ENCODE measurements at regions not wholly inside any gene's neighbourhood (a gene's known extent, or its start where the extent isn't known, plus 50 kb on each side); places are given as distances from the start of the nearest gene placed in this dataset.
A peak's percentile ranks its signal among the peaks of the same experiment; 100 is the strongest.
"Not testable (repeated sequence)": the region's sequence is repeated elsewhere in the genome, so short reads cannot be mapped to it uniquely, and the experiment has no call there.

- not testable (repeated sequence) for H3K4me3 ChIP-seq (ENCODE audit: control insufficient read depth, low read depth, low read length); DNase-seq (ENCODE audit: low read depth)
Measured at GRCh38 chr15:30688684-30689083, 62.8 kb downstream of the ARHGAP11B start.

GRCh38 chr15:30690153-30690552, 64.2 kb downstream of the ARHGAP11B start:
- not testable (repeated sequence) for DNase-seq (ENCODE audit: low read depth); H3K4me3 ChIP-seq (ENCODE audit: control insufficient read depth, low read depth, low read length)

DNA sequence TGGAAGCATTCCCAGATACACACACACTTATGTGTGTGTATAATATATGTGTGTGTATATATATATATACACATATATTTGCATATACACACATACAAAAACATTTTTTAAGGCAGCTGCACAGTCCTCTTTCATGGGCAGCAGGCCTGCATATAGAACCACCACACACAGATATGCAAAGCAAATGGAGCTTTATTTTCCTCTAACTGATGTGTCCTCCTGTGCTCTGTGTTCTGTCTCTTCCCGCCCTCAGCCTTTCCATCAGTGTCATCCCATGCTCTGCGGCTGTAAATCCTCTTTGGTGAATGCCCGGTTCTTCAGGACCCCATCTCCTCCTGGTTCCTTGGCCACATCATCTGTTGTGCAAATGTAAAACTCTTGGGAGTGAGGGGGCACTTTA, 69.9 kb downstream of the ARHGAP11B start:
- DNase-seq (ENCODE audit: low read depth); H3K4me3 ChIP-seq (ENCODE audit: control insufficient read depth, low read depth, low read length): not testable (repeated sequence)

DNA sequence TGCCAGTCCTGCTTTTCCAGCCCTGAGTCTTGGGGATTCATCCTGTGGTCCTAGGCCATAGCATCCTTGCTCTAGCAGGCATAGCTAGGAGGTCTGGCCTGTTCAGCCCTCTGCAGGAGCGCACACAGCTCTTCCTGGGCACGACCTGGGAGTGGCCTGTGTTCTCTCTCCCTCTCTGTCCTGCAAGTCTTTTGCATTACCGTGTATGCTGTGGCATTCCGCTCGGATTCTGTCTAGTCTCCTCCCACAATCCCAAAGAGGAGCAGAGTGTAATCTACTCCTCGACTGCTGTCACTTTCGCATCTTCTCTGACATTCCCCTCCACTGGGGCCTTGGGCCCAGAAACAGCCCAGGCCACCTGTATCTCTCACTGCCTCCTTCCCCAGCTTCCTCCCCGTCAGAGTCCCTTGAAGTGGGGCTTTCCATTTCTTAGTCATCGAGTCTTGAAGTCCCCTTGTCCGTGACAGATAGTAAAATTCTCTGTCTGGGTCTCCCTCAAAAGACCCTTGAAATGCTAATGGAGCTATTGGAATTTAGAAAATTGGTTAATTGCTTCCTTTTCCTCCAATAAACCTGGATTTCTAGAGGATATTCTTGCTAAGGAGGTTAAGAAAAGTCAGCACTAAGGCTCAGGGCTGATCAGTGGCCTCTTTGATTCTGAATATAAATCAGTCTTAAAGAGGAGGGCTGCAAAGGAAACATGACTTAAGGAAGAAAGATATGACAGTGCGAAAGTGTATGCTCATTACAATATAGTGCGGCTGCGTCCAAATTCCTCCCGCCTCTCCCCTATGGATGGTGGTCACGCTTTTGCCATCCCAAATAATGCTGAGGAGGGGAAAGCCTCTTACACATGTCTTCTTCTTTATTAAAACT, 70.7 kb downstream of the ARHGAP11B start:
- DNase-seq (ENCODE audit: low read depth); H3K4me3 ChIP-seq (ENCODE audit: control insufficient read depth, low read depth, low read length): not testable (repeated sequence)

GRCh38 chr15:30697315-30697685, 71.4 kb downstream of the ARHGAP11B start:
- not testable (repeated sequence) for DNase-seq (ENCODE audit: low read depth); H3K4me3 ChIP-seq (ENCODE audit: control insufficient read depth, low read depth, low read length)

DNA sequence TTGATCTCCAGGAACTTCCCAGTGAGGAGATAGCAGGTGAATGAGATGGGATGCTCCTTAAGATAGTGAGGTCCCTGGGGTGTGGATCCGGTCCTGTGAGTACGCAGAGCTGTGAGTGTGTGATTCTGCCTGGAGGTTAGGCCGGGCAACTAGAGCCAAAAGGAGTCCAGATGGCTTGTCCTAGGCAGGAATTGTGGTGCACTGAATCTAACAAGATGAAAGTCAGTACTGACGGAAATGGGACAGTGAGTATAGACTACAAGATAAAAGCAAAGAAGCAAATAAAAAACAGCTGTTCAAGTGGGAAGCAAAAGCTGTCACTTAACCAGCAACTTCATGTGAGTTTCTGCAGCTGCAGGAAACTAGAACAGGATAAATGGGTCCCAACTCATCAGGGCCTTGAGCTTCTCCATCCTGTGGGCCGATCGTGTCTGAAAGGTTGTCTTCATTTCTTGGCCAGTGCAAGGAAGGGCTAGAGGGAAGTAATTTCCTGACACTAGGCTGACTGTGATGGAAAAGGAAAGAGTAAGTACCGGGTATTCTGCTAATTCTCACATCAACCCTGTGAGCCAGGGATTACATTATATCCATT, 74.2 kb downstream of the ARHGAP11B start:
- DNase-seq (ENCODE audit: low read depth); H3K4me3 ChIP-seq (ENCODE audit: control insufficient read depth, low read depth, low read length): not testable (repeated sequence)

DNA sequence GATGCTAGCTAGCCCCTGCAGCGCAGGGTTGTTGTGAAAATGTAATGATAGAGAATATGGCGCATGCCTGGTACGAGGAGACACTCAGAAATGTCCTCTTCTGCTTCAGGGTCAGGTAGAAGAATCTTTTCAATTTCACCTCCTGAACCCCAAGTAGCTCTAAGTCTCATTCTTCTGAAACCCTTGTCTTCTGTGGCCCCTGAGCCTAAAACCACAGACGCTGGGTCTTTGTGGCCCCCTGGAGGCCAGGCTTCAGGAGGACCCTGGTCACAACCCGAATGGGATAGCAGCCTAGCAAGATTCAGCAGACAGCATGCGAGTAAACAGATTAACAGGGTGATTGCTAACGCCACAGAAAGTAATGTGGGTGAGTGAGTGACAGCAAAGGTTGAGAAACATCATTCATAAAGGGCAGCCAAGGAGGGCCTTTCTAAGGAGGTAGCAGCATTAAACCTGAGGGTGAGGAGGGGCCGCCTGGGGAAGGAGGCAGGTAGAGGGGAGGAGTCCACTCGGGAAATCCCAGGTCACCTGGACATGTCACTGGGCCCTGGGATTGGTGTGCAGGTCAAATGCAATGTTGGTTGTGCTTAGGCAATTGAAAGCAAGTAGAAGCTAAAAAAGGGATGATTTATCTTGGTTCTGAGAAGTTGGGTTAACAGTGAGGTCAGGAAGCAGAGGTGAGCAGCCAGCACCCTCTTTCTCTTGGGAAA, 82.2 kb downstream of the ARHGAP11B start:
- not testable (repeated sequence) for DNase-seq (ENCODE audit: low read depth); H3K4me3 ChIP-seq (ENCODE audit: control insufficient read depth, low read depth, low read length)

- not testable (repeated sequence) for H3K4me3 ChIP-seq (ENCODE audit: control insufficient read depth, low read depth, low read length)
- DNase-seq (ENCODE audit: low read depth): peak; percentile 4
Measured at GRCh38 chr15:30708809-30709208, 82.9 kb downstream of the ARHGAP11B start.

DNA sequence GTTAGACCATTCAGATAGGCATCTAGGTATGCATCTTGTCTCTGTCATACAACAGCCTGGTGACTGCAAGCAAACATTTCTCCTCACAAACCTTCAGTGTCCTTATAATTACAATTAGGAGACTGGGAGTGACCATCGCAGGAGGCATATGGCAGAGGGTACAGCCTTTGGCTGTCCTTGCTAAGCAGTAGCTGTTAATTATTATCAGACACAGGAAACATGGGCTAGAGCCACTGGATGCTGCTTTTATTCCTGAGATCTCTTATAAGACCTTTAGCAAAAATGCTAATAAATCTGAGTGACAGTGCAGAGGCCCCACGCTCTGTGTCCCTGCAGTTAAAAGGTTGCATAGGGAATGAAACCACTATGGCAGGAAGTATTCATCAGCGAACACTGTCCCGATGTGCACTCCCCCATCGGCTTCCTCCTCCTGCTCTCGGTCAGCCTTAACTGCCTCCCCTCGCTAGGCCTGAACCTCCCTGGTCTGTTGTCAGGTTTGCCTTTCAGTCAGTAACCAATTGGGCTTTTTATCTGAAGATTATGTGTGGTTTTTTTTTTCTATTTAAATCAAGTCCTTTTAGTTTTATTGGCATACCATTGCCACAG, 92.2 kb downstream of the ARHGAP11B start:
- not testable (repeated sequence) for DNase-seq (ENCODE audit: low read depth); H3K4me3 ChIP-seq (ENCODE audit: control insufficient read depth, low read depth, low read length)

DNA sequence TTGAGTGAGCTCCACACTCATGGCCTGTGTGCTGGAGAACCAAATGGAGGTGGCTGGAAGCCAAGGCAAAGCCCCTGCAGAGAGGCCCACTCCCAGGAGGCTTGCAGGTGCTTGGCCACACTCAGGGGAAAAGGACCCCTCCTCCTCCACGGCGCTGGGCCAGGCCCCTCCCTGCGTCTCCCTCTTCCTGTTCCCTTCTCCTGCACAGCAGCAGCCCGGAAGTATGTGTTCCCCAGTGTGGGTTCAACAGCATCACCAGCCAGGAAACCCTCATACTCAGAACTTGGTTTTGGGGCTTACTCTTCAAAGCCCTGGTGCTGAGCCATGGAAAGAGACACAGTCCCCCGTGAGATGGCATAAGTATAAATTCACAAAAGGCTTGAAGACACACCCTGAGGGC, 93.4 kb downstream of the ARHGAP11B start:
- not testable (repeated sequence) for H3K4me3 ChIP-seq (ENCODE audit: control insufficient read depth, low read depth, low read length); DNase-seq (ENCODE audit: low read depth)

DNA sequence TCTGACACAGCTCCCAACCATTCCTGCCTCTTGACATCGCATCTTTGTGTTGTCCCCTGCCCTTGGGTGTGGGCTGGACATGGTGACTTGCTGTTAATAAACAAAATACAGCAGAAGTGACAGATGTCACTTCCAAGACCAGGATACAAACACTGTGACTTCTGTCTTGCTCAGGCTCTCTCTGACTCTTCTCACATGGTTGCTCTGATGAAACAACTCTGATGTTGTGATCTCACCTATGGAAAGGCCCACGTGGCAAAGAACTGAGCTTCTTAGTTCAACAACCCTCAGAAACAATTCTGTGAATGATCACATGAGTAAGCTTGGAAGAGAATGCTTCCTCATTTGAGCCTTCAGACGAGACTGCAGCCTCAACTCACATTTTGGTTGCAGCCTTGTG, 94.9 kb downstream of the ARHGAP11B start:
- DNase-seq (ENCODE audit: low read depth); H3K4me3 ChIP-seq (ENCODE audit: control insufficient read depth, low read depth, low read length): not testable (repeated sequence)

DNA sequence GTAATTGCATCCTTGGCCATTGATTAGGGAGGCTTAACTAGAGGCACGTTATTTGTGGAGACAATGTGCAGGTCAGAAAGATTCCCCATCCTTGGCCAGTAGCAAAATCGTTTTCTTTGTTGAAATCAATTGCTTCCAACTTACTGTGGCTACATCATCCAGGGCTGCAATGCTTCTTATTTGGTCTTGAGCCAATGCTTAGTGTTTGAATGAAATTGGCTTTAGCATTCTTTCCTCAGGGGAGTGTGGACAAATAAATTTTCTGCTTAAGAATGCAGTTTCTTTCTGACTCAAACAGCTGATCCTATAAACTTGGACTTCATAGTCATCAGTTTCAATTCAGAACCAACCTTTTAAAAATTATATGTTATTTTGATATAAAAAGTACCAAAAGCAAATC, 95.6 kb downstream of the ARHGAP11B start:
- peak; percentile 38 for DNase-seq (ENCODE audit: low read depth)

GRCh38 chr15:30723540-30724175, 97.7 kb downstream of the ARHGAP11B start:
- not testable (repeated sequence) for DNase-seq (ENCODE audit: low read depth); H3K4me3 ChIP-seq (ENCODE audit: control insufficient read depth, low read depth, low read length)

More for the DNA sequence above, 95.6 kb downstream of the ARHGAP11B start:
- H3K4me3 ChIP-seq (ENCODE audit: control insufficient read depth, low read depth, low read length): not testable (repeated sequence)

DNA sequence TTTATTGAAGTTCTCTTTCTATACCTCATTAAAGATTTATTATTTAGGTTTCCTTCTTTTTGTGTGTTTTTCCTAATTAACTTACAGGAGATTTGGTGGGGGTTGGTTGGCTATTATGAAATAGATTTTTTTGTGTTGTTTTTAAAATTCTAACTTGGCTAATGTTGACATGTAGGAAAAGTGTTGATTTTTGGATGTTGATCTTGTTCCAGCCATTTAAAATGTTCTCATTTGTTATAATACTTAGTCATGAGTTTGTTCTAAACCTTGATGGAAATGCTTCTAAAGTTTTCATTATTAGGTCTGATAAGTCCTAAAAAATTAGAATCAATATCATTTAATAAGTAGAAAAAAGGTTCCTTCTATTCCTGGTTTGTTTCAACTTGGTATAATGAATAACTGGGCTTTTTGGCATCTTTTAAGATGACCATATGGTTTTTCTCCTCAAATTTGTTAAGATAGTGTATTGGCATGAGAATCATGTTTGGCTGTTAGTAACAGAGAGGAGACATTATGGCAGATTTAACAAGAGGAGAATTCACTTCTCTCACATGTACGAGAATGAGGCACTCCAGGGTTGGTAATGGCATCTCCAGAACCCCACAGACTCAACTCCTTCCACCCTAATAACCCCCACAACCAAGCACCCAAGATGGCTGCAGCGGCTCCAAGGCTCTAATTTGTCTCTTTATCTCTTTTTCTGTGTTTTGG, 104.1 kb downstream of the ARHGAP11B start:
- not testable (repeated sequence) for DNase-seq (ENCODE audit: low read depth); H3K4me3 ChIP-seq (ENCODE audit: control insufficient read depth, low read depth, low read length)

DNA sequence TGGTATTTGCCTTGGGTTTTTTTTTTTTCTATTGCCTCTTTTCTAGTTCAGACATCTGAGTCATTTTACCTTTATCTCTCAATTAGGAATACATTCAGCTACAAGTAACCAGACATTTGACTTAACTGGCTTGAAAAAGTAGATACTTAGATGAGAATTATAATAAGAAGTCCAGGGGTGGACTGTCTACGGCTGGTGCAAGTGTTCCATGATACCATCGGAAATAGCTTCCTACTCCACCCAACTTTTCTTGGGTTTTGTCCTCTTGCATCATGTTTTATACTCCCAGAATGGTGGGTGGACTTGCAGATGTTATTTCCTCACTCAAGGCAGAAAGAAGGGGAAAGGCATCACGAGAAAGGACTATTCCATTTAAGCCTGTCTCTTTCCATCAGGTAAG, 104.7 kb downstream of the ARHGAP11B start:
- not testable (repeated sequence) for H3K4me3 ChIP-seq (ENCODE audit: control insufficient read depth, low read depth, low read length); DNase-seq (ENCODE audit: low read depth)

GRCh38 chr15:30732100-30732499, 106.2 kb downstream of the ARHGAP11B start:
- not testable (repeated sequence) for H3K4me3 ChIP-seq (ENCODE audit: control insufficient read depth, low read depth, low read length); DNase-seq (ENCODE audit: low read depth)

DNA sequence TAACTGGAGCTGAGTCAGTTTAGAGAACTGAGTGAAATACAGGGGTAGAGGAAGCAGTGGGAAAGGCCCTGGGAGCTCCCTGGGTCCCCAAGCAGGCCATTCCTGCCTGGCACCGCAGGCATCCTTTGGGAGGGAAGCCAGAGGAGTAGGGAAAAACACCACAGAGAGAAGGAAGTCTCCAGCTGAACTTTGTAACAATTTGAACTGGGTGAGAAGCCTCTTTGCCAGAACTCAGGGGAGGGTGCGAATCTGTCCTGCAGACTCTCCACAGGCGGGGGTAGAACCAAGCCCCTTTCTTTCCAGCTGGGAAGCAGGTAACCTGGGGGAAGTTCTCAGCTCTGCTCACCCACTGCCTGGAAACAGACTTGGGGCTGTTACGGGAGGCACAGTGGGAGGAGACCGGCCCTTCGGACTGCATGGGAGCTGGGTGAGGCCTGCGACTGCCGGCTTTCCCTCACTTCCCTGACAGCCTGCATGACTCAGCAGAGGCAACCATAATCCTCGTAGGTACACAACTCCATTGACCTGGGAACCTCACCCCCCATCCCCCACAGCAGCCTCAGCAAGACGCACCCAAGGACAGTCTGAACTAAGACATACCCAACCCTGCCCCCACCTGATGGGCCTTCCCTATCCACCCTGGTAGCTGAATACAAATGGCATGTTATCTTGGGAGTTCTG, 110.1 kb downstream of the ARHGAP11B start:
- DNase-seq (ENCODE audit: low read depth); H3K4me3 ChIP-seq (ENCODE audit: control insufficient read depth, low read depth, low read length): not testable (repeated sequence)

All from fibroblast of mammary gland (primary cell).